ENCODE measurements at regions not wholly inside any gene's neighbourhood (a gene's known extent, or its start where the extent isn't known, plus 50 kb on each side); places are given as distances from the start of the nearest gene placed in this dataset.

GRCh38 chr12:93000026-93000425 is 70.9 kb upstream of the EEA1 start:
- H3K36me3 ChIP-seq (ENCODE audit: insufficient read depth, low read length) = no peaks in the 10 kb centered on the region
- H3K9me3 ChIP-seq (ENCODE audit: low read depth, low read length) = no peaks in the 10 kb centered on the region
- DNase-seq (ENCODE audit: low read depth, low spot score) = no peak
- no peak for TF ChIP-seq EZH2 (IDR thresholded peaks at IDR 0.05)
- TF ChIP-seq FOXP2 (optimal IDR thresholded peaks at IDR 0.05; ENCODE audit: control extremely low read depth, extremely low read length, insufficient read depth) = no peak
- no peak for TF ChIP-seq POLR2AphosphoS5 (IDR thresholded peaks at IDR 0.05; ENCODE audit: borderline replicate concordance, low read depth, low read length)
- no peak overlapping the region for H3K27ac ChIP-seq
- H3K9ac ChIP-seq (ENCODE audit: insufficient read length) = no peak overlapping the region
- no peak overlapping the region for H3K4me3 ChIP-seq

DNA sequence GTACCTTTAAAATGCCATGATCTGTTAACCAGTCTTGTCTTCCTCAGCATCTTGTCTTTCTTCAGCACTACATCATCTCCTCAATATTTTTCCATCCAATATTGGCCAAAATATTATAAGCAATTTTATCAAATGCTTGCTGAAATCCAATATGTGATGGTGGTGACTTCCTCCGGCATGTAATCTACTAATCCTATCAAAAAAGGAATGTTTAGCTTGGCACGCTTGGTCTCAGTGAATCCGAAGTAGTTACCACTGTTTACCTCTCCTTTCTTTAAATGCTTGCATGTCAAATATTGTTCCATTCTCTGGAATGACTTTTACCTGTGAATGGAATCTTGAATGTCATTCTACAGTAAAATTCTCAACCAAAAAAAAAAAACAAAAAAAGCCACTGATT is 72.3 kb upstream of the EEA1 start:
- H3K27ac ChIP-seq = no peak overlapping the region
- H3K9me3 ChIP-seq (ENCODE audit: low read depth, low read length) = no peaks in the 10 kb centered on the region
- H3K36me3 ChIP-seq (ENCODE audit: insufficient read depth, low read length) = no peaks in the 10 kb centered on the region
- DNase-seq (ENCODE audit: low read depth, low spot score) = no peak
- no peak for TF ChIP-seq FOXP2 (optimal IDR thresholded peaks at IDR 0.05; ENCODE audit: control extremely low read depth, extremely low read length, insufficient read depth)
- TF ChIP-seq POLR2AphosphoS5 (IDR thresholded peaks at IDR 0.05; ENCODE audit: borderline replicate concordance, low read depth, low read length) = no peak
- no peak for TF ChIP-seq EZH2 (IDR thresholded peaks at IDR 0.05)
- no peak overlapping the region for H3K9ac ChIP-seq (ENCODE audit: insufficient read length)
- no peak overlapping the region for H3K4me3 ChIP-seq

GRCh38 chr12:93002293-93003054 is 73.4 kb upstream of the EEA1 start:
- H3K27ac ChIP-seq = no peak overlapping the region
- TF ChIP-seq POLR2AphosphoS5 (IDR thresholded peaks at IDR 0.05; ENCODE audit: borderline replicate concordance, low read depth, low read length) (no peak), EZH2 (IDR thresholded peaks at IDR 0.05) (no peak)
- no peaks in the 10 kb centered on the region for H3K36me3 ChIP-seq (ENCODE audit: insufficient read depth, low read length)
- DNase-seq (ENCODE audit: low read depth, low spot score) = no peak
- no peak overlapping the region for H3K9ac ChIP-seq (ENCODE audit: insufficient read length)
- H3K9me3 ChIP-seq (ENCODE audit: low read depth, low read length) = no peaks in the 10 kb centered on the region
- H3K4me3 ChIP-seq = no peak overlapping the region

- H3K9ac ChIP-seq (ENCODE audit: insufficient read length) = no peak overlapping the region
- H3K9me3 ChIP-seq (ENCODE audit: low read depth, low read length) = no peaks in the 10 kb centered on the region
- no peak for DNase-seq (ENCODE audit: low read depth, low spot score)
- H3K36me3 ChIP-seq (ENCODE audit: insufficient read depth, low read length) = no peaks in the 10 kb centered on the region
- TF ChIP-seq FOXP2 (optimal IDR thresholded peaks at IDR 0.05; ENCODE audit: control extremely low read depth, extremely low read length, insufficient read depth) (no peak), POLR2AphosphoS5 (IDR thresholded peaks at IDR 0.05; ENCODE audit: borderline replicate concordance, low read depth, low read length) (no peak), EZH2 (IDR thresholded peaks at IDR 0.05) (no peak)
- no peak overlapping the region for H3K27ac ChIP-seq
- H3K4me3 ChIP-seq = no peak overlapping the region
These were observed 74.6 kb upstream of the EEA1 start for GRCh38 chr12:93003531-93004239.

- DNase-seq (ENCODE audit: low read depth, low spot score) = no peak
- no peak overlapping the region for H3K27ac ChIP-seq
- H3K4me3 ChIP-seq = no peak overlapping the region
- H3K36me3 ChIP-seq (ENCODE audit: insufficient read depth, low read length) = no peaks in the 10 kb centered on the region
- TF ChIP-seq POLR2AphosphoS5 (IDR thresholded peaks at IDR 0.05; ENCODE audit: borderline replicate concordance, low read depth, low read length) (no peak), FOXP2 (optimal IDR thresholded peaks at IDR 0.05; ENCODE audit: control extremely low read depth, extremely low read length, insufficient read depth) (no peak), EZH2 (IDR thresholded peaks at IDR 0.05) (no peak)
- H3K9me3 ChIP-seq (ENCODE audit: low read depth, low read length) = no peaks in the 10 kb centered on the region
- H3K9ac ChIP-seq (ENCODE audit: insufficient read length) = no peak overlapping the region
These were observed 76.9 kb upstream of the EEA1 start for GRCh38 chr12:93005928-93006392.

DNA sequence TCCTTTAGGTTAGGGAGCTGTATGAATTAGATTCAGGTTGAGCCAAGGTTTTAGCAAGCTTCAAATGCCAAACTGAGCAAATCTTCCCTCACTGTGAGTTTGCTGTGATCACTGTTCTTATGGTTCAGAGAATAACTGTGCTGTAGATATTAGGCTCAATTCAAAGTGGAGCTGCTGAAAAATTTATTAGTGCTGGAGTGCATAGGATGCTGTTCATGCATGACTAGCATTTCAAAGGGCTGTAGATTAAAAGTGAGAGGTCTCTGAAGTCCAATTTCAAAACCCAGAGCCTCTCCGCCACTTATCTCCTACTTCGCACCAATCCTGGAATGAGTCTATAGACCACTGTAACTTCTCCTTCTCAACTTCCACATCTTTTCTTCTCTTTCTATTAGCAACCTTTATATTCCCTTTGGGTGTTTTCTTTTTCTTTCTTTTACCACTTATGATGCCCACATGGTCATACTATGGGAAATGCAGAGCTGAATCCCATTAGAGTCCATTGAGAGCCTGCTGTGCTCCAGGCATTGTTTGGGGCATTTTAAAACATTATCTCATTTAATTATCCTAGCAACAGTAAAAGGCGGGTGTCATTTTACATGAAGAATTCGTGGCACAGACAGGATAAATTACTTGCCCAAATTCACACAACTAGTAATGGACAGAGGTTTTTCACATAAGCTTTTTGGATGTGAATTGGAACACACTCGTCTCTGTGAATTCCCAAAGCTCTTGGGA is 77.5 kb upstream of the EEA1 start:
- Histone ChIP-seq H3K9me3 (ENCODE audit: low read depth, low read length) (no peaks in the 10 kb centered on the region), H3K9ac (ENCODE audit: insufficient read length) (no peak overlapping the region), H3K4me3 (no peak overlapping the region), H3K27ac (no peak overlapping the region), H3K36me3 (ENCODE audit: insufficient read depth, low read length) (no peaks in the 10 kb centered on the region)
- DNase-seq (ENCODE audit: low read depth, low spot score) = no peak
- TF ChIP-seq POLR2AphosphoS5 (IDR thresholded peaks at IDR 0.05; ENCODE audit: borderline replicate concordance, low read depth, low read length) (no peak), EZH2 (IDR thresholded peaks at IDR 0.05) (no peak), FOXP2 (optimal IDR thresholded peaks at IDR 0.05; ENCODE audit: control extremely low read depth, extremely low read length, insufficient read depth) (no peak)

- DNase-seq (ENCODE audit: low read depth, low spot score) = no peak
- Histone ChIP-seq H3K27ac (no peak overlapping the region), H3K36me3 (ENCODE audit: insufficient read depth, low read length) (no peaks in the 10 kb centered on the region), H3K4me3 (no peak overlapping the region), H3K9ac (ENCODE audit: insufficient read length) (no peak overlapping the region), H3K9me3 (ENCODE audit: low read depth, low read length) (no peaks in the 10 kb centered on the region)
- no peak for TF ChIP-seq EZH2 (IDR thresholded peaks at IDR 0.05)
- no peak for TF ChIP-seq FOXP2 (optimal IDR thresholded peaks at IDR 0.05; ENCODE audit: control extremely low read depth, extremely low read length, insufficient read depth)
- no peak for TF ChIP-seq POLR2AphosphoS5 (IDR thresholded peaks at IDR 0.05; ENCODE audit: borderline replicate concordance, low read depth, low read length)
These were observed 78.4 kb upstream of the EEA1 start for GRCh38 chr12:93007544-93007943.
